ENCODE measurements at regions not wholly inside any gene's neighbourhood (a gene's known extent, or its start where the extent isn't known, plus 50 kb on each side); places are given as distances from the start of the nearest gene placed in this dataset. TPM values are rescaled to one million over a fixed set of nuclear protein-coding genes. Genes with fewer than 3 reads are reported as not detected.

DNA sequence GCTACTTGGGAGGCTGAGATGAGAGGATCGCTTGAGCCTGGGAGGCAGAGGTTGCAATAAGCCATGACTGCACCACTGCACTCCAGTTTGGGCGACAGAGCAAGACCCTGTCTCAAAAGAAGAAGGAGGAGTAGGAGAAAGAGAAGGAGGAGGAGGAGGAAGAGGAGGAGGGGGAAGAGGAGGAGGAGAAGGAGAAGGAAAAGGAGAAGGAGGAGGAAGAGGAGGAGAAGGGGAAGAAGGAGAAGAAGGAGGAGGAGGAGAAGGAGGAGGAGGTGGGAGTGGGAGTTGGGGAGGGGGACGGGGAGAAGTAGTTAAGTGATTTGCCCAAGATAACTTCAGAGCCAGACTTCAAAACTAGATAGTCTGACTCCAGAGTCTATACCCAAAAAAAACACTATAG, 55.5 kb upstream of the FOXD3 start:
- DNase-seq (ENCODE audit: low spot score) = no peak
- BruUV-seq (replicated peaks) = no TSS peak

DNA sequence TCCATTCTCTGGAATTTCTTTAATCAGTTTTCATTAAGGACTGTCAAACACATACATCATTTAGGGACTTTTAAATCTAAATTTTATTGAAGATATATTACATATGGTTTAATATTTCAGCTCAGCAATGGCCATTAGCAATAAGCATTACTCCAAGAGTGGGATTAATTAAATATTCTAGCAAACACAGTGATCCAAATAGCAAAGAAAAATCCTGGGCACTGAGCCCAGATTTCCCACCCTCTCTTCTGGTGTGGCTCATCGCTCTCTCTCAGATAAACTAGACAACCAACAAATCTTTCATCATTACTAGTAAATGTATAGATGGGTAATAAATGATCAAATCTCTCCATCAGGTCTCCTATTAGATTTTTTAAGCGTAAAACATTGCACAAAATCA, 53.5 kb upstream of the FOXD3 start:
- CTCF ChIA-PET (ENCODE audit: unreplicated experiment) = no interaction called here

More for the DNA sequence above, 55.5 kb upstream of the FOXD3 start:
- Histone ChIP-seq H3K4me2 (ENCODE audit: low read length) (no peak overlapping the region), H3K4me3 (ENCODE audit: low read depth, low read length, poor library complexity, severe bottlenecking) (no peak overlapping the region), H3K79me2 (ENCODE audit: insufficient read depth, low read depth, low read length) (no peaks in the 10 kb centered on the region), H3K36me3 (ENCODE audit: insufficient read depth, low read length) (no peaks in the 10 kb centered on the region), H3K27ac (ENCODE audit: low read depth, low read length, poor library complexity, severe bottlenecking) (no peak overlapping the region), H4K20me1 (ENCODE audit: insufficient read depth, low read length) (no peaks in the 10 kb centered on the region), H2AFZ (ENCODE audit: low read length) (no peak overlapping the region), H3K9me2 (ENCODE audit: insufficient read depth, low read length) (no peaks in the 10 kb centered on the region), H3K4me1 (ENCODE audit: insufficient read depth, low read length, poor library complexity, severe bottlenecking) (no peaks in the 10 kb centered on the region), H3K9me3 (ENCODE audit: low read length) (no peaks in the 10 kb centered on the region)
- ChIA-PET CTCF (ENCODE audit: unreplicated experiment) (no interaction called here), POLR2A (no interaction called here)
- intact Hi-C loops (cut with micrococcal nuclease; ENCODE audit: unreplicated experiment) = no loop called here
- TF ChIP-seq EZH2phosphoT487 (IDR thresholded peaks at IDR 0.05; ENCODE audit: borderline replicate concordance, low read depth, low read length) = no peak
- TF ChIP-seq CTCF (conservative IDR thresholded peaks at IDR 0.05; ENCODE audit: low read length) = no peak

GRCh38 chr1:63269571-63269970, 52.8 kb upstream of the FOXD3 start:
- H2AFZ ChIP-seq (ENCODE audit: low read length) = no peak overlapping the region

More for the DNA sequence above, 53.5 kb upstream of the FOXD3 start:
- Histone ChIP-seq H2AFZ (ENCODE audit: low read length) (no peak overlapping the region), H3K4me2 (ENCODE audit: low read length) (no peak overlapping the region), H3K9me2 (ENCODE audit: insufficient read depth, low read length) (no peaks in the 10 kb centered on the region), H3K27ac (ENCODE audit: low read depth, low read length, poor library complexity, severe bottlenecking) (no peak overlapping the region), H3K9me3 (ENCODE audit: low read length) (no peaks in the 10 kb centered on the region), H4K20me1 (ENCODE audit: insufficient read depth, low read length) (no peaks in the 10 kb centered on the region), H3K36me3 (ENCODE audit: insufficient read depth, low read length) (no peaks in the 10 kb centered on the region), H3K79me2 (ENCODE audit: insufficient read depth, low read depth, low read length) (no peaks in the 10 kb centered on the region), H3K4me1 (ENCODE audit: insufficient read depth, low read length, poor library complexity, severe bottlenecking) (no peaks in the 10 kb centered on the region), H3K4me3 (ENCODE audit: low read depth, low read length, poor library complexity, severe bottlenecking) (no peak overlapping the region)
- POLR2A ChIA-PET = no interaction called here
- intact Hi-C loops (cut with micrococcal nuclease; ENCODE audit: unreplicated experiment) = no loop called here
- no peak for DNase-seq (ENCODE audit: low spot score)
- no peak for TF ChIP-seq CTCF (conservative IDR thresholded peaks at IDR 0.05; ENCODE audit: low read length)
- TF ChIP-seq EZH2phosphoT487 (IDR thresholded peaks at IDR 0.05; ENCODE audit: borderline replicate concordance, low read depth, low read length) = no peak
- BruUV-seq (replicated peaks) = no TSS peak

More at GRCh38 chr1:63269571-63269970, 52.8 kb upstream of the FOXD3 start:
- Histone ChIP-seq H3K79me2 (ENCODE audit: insufficient read depth, low read depth, low read length) (no peaks in the 10 kb centered on the region), H3K4me1 (ENCODE audit: insufficient read depth, low read length, poor library complexity, severe bottlenecking) (no peaks in the 10 kb centered on the region), H3K9me3 (ENCODE audit: low read length) (no peaks in the 10 kb centered on the region), H3K4me3 (ENCODE audit: low read depth, low read length, poor library complexity, severe bottlenecking) (no peak overlapping the region), H3K4me2 (ENCODE audit: low read length) (no peak overlapping the region), H3K9me2 (ENCODE audit: insufficient read depth, low read length) (no peaks in the 10 kb centered on the region), H4K20me1 (ENCODE audit: insufficient read depth, low read length) (no peaks in the 10 kb centered on the region), H3K36me3 (ENCODE audit: insufficient read depth, low read length) (no peaks in the 10 kb centered on the region), H3K27ac (ENCODE audit: low read depth, low read length, poor library complexity, severe bottlenecking) (no peak overlapping the region)
- TF ChIP-seq CTCF (conservative IDR thresholded peaks at IDR 0.05; ENCODE audit: low read length) (no peak), EZH2phosphoT487 (IDR thresholded peaks at IDR 0.05; ENCODE audit: borderline replicate concordance, low read depth, low read length) (no peak)
- ChIA-PET CTCF (ENCODE audit: unreplicated experiment) (no interaction called here), POLR2A (interaction anchor here (0.5 kb wide), 1 partner anchor 22 kb away, joined by 3 read pairs; no protein-coding TSS in a partner anchor)
- BruUV-seq (replicated peaks) = no TSS peak
- no peak for DNase-seq (ENCODE audit: low spot score)
- intact Hi-C loops (cut with micrococcal nuclease; ENCODE audit: unreplicated experiment) = no loop called here

Small RNA genes lying in the stretch of these regions (small RNA-seq; reads per million reads assigned to genes)
- not detected for gene RNA5SP49

All from OCI-LY7 (cell line).